ENCODE measurements at regions not wholly inside any gene's neighbourhood (a gene's known extent, or its start where the extent isn't known, plus 50 kb on each side); places are given as distances from the start of the nearest gene placed in this dataset.

DNA sequence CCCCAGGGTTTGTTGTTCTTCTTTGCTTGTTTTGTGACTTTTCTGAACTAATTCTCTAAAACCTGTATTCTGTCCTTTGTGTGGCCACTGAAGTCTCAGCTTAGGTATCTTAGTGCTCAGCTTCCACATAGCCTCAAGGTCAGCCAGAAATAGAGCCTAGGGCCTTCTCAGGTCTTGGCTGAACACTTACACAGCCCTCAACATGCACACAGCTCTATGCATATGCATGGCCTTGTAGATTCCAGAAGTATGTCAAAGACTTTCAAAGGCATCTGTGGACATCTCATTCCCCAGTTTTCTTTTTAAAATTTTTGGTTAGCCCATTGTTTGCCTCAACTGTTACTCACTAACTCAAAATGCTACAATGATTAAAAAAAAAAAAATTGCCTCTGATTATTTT lies 99.9 kb upstream of the GRIA1 start:
- no peaks in the 10 kb centered on the region for H3K36me3 ChIP-seq (ENCODE audit: control insufficient read depth in 2 of 2, insufficient read depth in 2 of 2, low read length in 1 of 2)
- no peak for ATAC-seq
- ChIA-PET RAD21 (ENCODE audit: unreplicated experiment) (no interaction called here), CTCF (no interaction called here), SMC1A (ENCODE audit: uncharacterized antibody, unreplicated experiment) (interaction anchor here (0.7 kb wide), 1 partner anchor 1131 kb away, joined by 3 read pairs; no protein-coding TSS in a partner anchor), POLR2A (no interaction called here)
- DNase-seq (ENCODE audit: low read depth, low spot score), result no peak
- no peak overlapping the region for H3K4me2 ChIP-seq (ENCODE audit: control insufficient read depth, insufficient read depth)
- TF ChIP-seq PML (IDR thresholded peaks at IDR 0.05; ENCODE audit: low read length) (no peak), SMC3 (IDR thresholded peaks at IDR 0.05; ENCODE audit: borderline replicate concordance, low read length) (no peak), RELA (IDR thresholded peaks at IDR 0.05; ENCODE audit: borderline replicate concordance, partially characterized antibody) (no peak), JUND (IDR thresholded peaks at IDR 0.05; ENCODE audit: low read depth, low read length) (no peak)
- TF ChIP-seq, protein P1, sequence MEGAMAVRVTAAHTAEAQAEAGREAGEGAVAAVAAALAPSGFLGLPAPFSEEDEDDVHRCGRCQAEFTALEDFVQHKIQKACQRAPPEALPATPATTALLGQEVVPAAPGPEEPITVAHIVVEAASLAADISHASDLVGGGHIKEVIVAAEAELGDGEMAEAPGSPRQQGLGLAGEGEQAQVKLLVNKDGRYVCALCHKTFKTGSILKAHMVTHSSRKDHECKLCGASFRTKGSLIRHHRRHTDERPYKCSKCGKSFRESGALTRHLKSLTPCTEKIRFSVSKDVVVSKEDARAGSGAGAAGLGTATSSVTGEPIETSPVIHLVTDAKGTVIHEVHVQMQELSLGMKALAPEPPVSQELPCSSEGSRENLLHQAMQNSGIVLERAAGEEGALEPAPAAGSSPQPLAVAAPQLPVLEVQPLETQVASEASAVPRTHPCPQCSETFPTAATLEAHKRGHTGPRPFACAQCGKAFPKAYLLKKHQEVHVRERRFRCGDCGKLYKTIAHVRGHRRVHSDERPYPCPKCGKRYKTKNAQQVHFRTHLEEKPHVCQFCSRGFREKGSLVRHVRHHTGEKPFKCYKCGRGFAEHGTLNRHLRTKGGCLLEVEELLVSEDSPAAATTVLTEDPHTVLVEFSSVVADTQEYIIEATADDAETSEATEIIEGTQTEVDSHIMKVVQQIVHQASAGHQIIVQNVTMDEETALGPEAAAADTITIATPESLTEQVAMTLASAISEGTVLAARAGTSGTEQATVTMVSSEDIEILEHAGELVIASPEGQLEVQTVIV (IDR thresholded peaks at IDR 0.05; ENCODE audit: borderline replicate concordance, partially characterized antibody), result no peak
- no peak overlapping the region for H3K27ac ChIP-seq (ENCODE audit: control insufficient read depth, insufficient read depth)
- no peaks in the 10 kb centered on the region for H3K27me3 ChIP-seq (replicated peaks in 1 of 2; ENCODE audit: control insufficient read depth in 2 of 2, insufficient read depth in 2 of 2, low read length in 1 of 2)
- H3K4me1 ChIP-seq (ENCODE audit: control insufficient read depth, insufficient read depth, low read length), result no peaks in the 10 kb centered on the region
- no TSS peak for BruUV-seq (replicated peaks)
- H3K9me3 ChIP-seq (replicated peaks; ENCODE audit: control insufficient read depth, insufficient read depth, low read length), result no peaks in the 10 kb centered on the region
- no peak overlapping the region for H2AFZ ChIP-seq (ENCODE audit: control insufficient read depth, low read depth, low read length)
- H3K9ac ChIP-seq (ENCODE audit: control insufficient read depth, insufficient read depth, low read length), result no peak overlapping the region
- H3K79me2 ChIP-seq (ENCODE audit: control insufficient read depth, insufficient read depth, low read length), result no peaks in the 10 kb centered on the region
- intact Hi-C loops (cut with micrococcal nuclease; ENCODE audit: unreplicated experiment), result loop anchor here (10.0 kb wide), 1 partner anchor 64 kb away; no protein-coding TSS in a partner anchor
- no peaks in the 10 kb centered on the region for H4K20me1 ChIP-seq (ENCODE audit: control insufficient read depth, insufficient read depth)
- in situ Hi-C loops (cut with MboI), result no loop called here
- FAIRE-seq, result no peak
- no peak overlapping the region for H3K4me3 ChIP-seq

DNA sequence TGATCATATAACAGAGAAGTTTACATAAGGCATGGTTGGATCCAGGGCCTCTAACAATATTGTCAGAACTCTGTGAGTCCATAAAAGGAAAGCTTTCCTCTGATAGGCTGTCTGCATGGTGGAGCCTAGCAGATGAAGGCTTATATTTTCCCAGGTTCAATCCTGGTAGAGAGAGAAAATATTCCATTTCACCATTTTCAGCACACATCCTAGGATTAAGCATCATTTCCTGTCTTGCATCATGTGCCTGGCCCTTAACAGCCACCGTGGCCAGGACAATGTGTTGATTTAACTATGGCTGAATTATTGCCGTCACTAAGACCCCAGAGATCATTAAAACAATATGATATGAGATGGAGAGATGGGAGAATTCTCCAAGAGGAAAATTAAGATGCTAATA lies 90.9 kb upstream of the GRIA1 start:
- no TSS peak for BruUV-seq (replicated peaks)
- no peak overlapping the region for H2AFZ ChIP-seq (ENCODE audit: control insufficient read depth, low read depth, low read length)
- WGBS (ENCODE audit: insufficient coverage, insufficient replicate concordance, low lambda C conversion rate, missing lambda C conversion rate), result 59% methylated on average over 2 of the region's 2 CpGs
- H3K4me3 ChIP-seq, result no peak overlapping the region
- FAIRE-seq (no peak), DNase-seq (ENCODE audit: low read depth, low spot score) (no peak), ATAC-seq (no peak)
- SMC1A ChIA-PET (ENCODE audit: uncharacterized antibody, unreplicated experiment), result no interaction called here
- RAD21 ChIA-PET (ENCODE audit: unreplicated experiment), result no interaction called here
- CTCF ChIA-PET, result no interaction called here
- POLR2A ChIA-PET, result no interaction called here
- H3K27me3 ChIP-seq (replicated peaks in 1 of 2; ENCODE audit: control insufficient read depth in 2 of 2, insufficient read depth in 2 of 2, low read length in 1 of 2), result no peaks in the 10 kb centered on the region
- no peaks in the 10 kb centered on the region for H3K36me3 ChIP-seq (ENCODE audit: control insufficient read depth in 2 of 2, insufficient read depth in 2 of 2, low read length in 1 of 2)
- intact Hi-C loops (cut with micrococcal nuclease; ENCODE audit: unreplicated experiment), result loop anchor here (10.0 kb wide), 1 partner anchor 55 kb away; no protein-coding TSS in a partner anchor
- H4K20me1 ChIP-seq (ENCODE audit: control insufficient read depth, insufficient read depth), result no peaks in the 10 kb centered on the region
- no peaks in the 10 kb centered on the region for H3K9me3 ChIP-seq (replicated peaks; ENCODE audit: control insufficient read depth, insufficient read depth, low read length)
- H3K27ac ChIP-seq (ENCODE audit: control insufficient read depth, insufficient read depth), result no peak overlapping the region
- H3K79me2 ChIP-seq (ENCODE audit: control insufficient read depth, insufficient read depth, low read length), result no peaks in the 10 kb centered on the region
- no peaks in the 10 kb centered on the region for H3K4me1 ChIP-seq (ENCODE audit: control insufficient read depth, insufficient read depth, low read length)
- H3K4me2 ChIP-seq (ENCODE audit: control insufficient read depth, insufficient read depth), result no peak overlapping the region
- in situ Hi-C loops (cut with MboI), result no loop called here
- no peak overlapping the region for H3K9ac ChIP-seq (ENCODE audit: control insufficient read depth, insufficient read depth, low read length)
- no peak for TF ChIP-seq ETV6 (conservative IDR thresholded peaks at IDR 0.05 in 1 of 2, IDR thresholded peaks at IDR 0.05 in 1 of 2; ENCODE audit: borderline replicate concordance in 1 of 2, low read depth in 1 of 2)
- TF ChIP-seq HCFC1 (IDR thresholded peaks at IDR 0.05; ENCODE audit: low read length), result no peak
- TF ChIP-seq EZH2 (IDR thresholded peaks at IDR 0.05; ENCODE audit: borderline replicate concordance, control insufficient read depth, low read depth, low read length), result no peak
- no peak for TF ChIP-seq SMAD5 (IDR thresholded peaks at IDR 0.05; ENCODE audit: low read depth)
- TF ChIP-seq SREBF2 (IDR thresholded peaks at IDR 0.05; ENCODE audit: low read length), result no peak
- TF ChIP-seq RAD21 (IDR thresholded peaks at IDR 0.05; ENCODE audit: insufficient read depth, low read depth, low read length), result no peak
- TF ChIP-seq, protein P2, sequence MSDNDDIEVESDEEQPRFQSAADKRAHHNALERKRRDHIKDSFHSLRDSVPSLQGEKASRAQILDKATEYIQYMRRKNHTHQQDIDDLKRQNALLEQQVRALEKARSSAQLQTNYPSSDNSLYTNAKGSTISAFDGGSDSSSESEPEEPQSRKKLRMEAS (IDR thresholded peaks at IDR 0.05; ENCODE audit: low read depth, low read length), result no peak
- TF ChIP-seq MTA3 (IDR thresholded peaks at IDR 0.05; ENCODE audit: borderline replicate concordance, low read length), result no peak
- TF ChIP-seq STAT3 (IDR thresholded peaks at IDR 0.05; ENCODE audit: low read depth, low read length), result no peak
- TF ChIP-seq SMARCA5 (IDR thresholded peaks at IDR 0.05), result no peak
- TF ChIP-seq, protein P3, sequence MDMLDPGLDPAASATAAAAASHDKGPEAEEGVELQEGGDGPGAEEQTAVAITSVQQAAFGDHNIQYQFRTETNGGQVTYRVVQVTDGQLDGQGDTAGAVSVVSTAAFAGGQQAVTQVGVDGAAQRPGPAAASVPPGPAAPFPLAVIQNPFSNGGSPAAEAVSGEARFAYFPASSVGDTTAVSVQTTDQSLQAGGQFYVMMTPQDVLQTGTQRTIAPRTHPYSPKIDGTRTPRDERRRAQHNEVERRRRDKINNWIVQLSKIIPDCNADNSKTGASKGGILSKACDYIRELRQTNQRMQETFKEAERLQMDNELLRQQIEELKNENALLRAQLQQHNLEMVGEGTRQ (IDR thresholded peaks at IDR 0.05; ENCODE audit: borderline replicate concordance, low read depth, low read length), result no peak
- no peak for TF ChIP-seq ZNF217 (IDR thresholded peaks at IDR 0.05)
- TF ChIP-seq RBBP5 (conservative IDR thresholded peaks at IDR 0.05), result no peak
